OCI-LY1 (cell line): ENCODE measurements at regions not wholly inside any gene's neighbourhood (a gene's known extent, or its start where the extent isn't known, plus 50 kb on each side); places are given as distances from the start of the nearest gene placed in this dataset.

Source experiments
- H2AFZ ChIP-seq: fragments of 200-600 bp; sonication (generic), shearing (Covaris generic); 2 replicates; pipeline ENCODE4 v1.6.0; 2014; ENCODE audit warnings: antibody characterized with exemption, mild to moderate bottlenecking, low read length
- H3F3A ChIP-seq: fragments of 200-600 bp; sonication (generic), shearing (Covaris generic); 2 replicates; pipeline ENCODE4 v1.6.0; 2014; ENCODE audit warnings: mild to moderate bottlenecking, antibody characterized with exemption, low read length, moderate library complexity; ENCODE audit not compliant: insufficient read depth
- H3K27ac ChIP-seq: fragments of 200-600 bp; sonication (generic); 2 replicates; pipeline ENCODE4 v1.5.1; 2014; ENCODE audit warnings: low read length, mixed run types, mild to moderate bottlenecking, low read depth; ENCODE audit not compliant: poor library complexity, severe bottlenecking
- H3K27me3 ChIP-seq: fragments of 200-600 bp; sonication (generic); 2 replicates; pipeline ENCODE4 v1.6.0; 2014; ENCODE audit warnings: antibody characterized with exemption, mild to moderate bottlenecking, low read length, moderate library complexity; ENCODE audit not compliant: insufficient read depth
- H3K36me3 ChIP-seq: fragments of 200-600 bp; sonication (generic); 2 replicates; pipeline ENCODE4 v1.6.1; 2014; ENCODE audit warnings: mild to moderate bottlenecking, antibody characterized with exemption, low read length, moderate library complexity, mixed read lengths; ENCODE audit not compliant: insufficient read depth
- H3K4me1 ChIP-seq: fragments of 200-600 bp; sonication (generic); 2 replicates; pipeline ENCODE4 v1.5.1; 2014; ENCODE audit warnings: mild to moderate bottlenecking, low read length, moderate library complexity; ENCODE audit not compliant: insufficient read depth, severe bottlenecking
- H3K4me2 ChIP-seq: fragments of 200-600 bp; sonication (generic), shearing (Covaris generic); 2 replicates; pipeline ENCODE4 v1.6.1; 2014; ENCODE audit warnings: low read length
- H3K4me3 ChIP-seq: fragments of 200-600 bp; sonication (generic); 2 replicates; pipeline ENCODE4 v1.5.1; 2014; ENCODE audit warnings: low read length, low read depth, mild to moderate bottlenecking, mixed read lengths; ENCODE audit not compliant: poor library complexity, severe bottlenecking
- H3K79me2 ChIP-seq: fragments of 200-600 bp; shearing (Covaris generic); 2 replicates; pipeline ENCODE4 v1.6.1; 2016; ENCODE audit warnings: mixed run types, low read length, mixed read lengths; ENCODE audit not compliant: insufficient read depth
- H3K9ac ChIP-seq: fragments of 200-600 bp; sonication (generic), shearing (Covaris generic); 2 replicates; pipeline ENCODE4 v1.6.1; 2014; ENCODE audit warnings: mild to moderate bottlenecking, low read length, mixed read lengths
- H3K9me2 ChIP-seq: fragments of 200-600 bp; sonication (generic), shearing (Covaris generic); 2 replicates; pipeline ENCODE4 v1.6.1; 2014; ENCODE audit warnings: low read depth, mild to moderate bottlenecking, low read length, mixed read lengths
- H3K9me3 ChIP-seq: fragments of 200-600 bp; shearing (Covaris generic); 2 replicates; pipeline ENCODE4 v1.6.1; 2014; ENCODE audit warnings: low read length, mixed read lengths
- H4K20me1 ChIP-seq: fragments of 200-600 bp; sonication (generic), shearing (Covaris generic); 2 replicates; pipeline ENCODE4 v1.6.0; 2016; ENCODE audit warnings: mild to moderate bottlenecking, low read length; ENCODE audit not compliant: insufficient read depth
- EZH2 ChIP-seq: fragments of 200-600 bp; sonication (generic), shearing (Covaris generic); IDR thresholded peaks from 2 replicates; pipeline ENCODE4 v1.8.0; 2017; ENCODE audit warnings: borderline replicate concordance, mixed run types, mild to moderate bottlenecking, antibody characterized with exemption, low read length, moderate library complexity, mixed read lengths
- TF ChIP-seq, protein P1 (sequence below): fragments of 200-600 bp; sonication (generic), shearing (Covaris generic); IDR thresholded peaks from 2 replicates; pipeline ENCODE4 v1.5.1; 2017; ENCODE audit warnings: mild to moderate bottlenecking, antibody characterized with exemption, low read length, moderate library complexity, mixed read lengths

DNA sequence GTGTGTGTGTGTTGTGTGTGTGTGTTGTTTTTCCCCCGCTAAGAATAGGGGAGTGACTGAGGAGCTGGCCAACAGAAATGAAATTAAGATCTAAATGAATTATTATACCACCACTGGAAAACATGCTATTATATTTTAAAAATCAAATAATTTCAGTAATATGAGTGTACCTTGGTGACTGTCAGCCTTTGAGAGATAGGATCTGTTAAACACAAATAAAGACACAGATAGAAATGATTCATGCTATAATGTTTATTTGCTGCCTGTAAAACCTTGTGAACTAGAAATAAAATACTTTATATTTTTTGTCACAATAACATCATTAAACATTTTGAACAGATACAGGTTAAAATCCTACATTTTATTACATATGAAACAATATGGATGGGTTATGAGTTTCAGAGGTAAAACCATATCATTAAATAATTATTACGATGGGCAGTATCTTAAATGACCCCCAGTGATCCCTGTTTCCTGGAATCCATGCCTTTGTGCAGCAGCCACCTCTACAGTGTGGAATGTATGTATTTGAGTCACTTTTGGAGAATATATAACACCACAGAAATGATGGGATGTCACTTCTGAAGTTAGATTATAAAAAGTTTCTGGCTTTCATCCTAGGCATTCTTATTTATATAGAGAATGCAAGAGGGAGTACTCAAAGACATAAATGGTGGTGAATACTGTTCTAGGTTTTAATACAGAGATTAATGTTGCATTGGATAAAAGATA, 617.2 kb downstream of the CDH18 start:
- no peak overlapping the region for H3K4me2 ChIP-seq
- no peak overlapping the region for H2AFZ ChIP-seq

DNA sequence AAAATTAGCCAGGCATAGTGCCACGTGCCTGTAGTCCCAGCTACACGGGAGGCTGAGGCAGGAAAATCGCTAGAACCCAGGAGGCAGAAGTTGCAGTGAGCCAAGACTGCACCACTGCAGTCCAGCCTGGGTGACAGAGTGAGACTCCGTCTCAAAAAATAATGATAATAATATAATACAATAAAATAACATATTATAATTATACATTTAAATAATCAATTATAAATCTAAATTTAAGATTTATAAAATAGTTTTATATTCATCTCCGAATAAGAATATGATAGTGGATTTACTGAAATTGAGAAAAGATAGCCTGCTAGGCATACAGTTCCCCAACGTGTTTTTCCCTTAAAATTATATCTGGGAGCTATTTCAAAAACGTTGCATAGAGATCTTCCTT, 599.6 kb downstream of the CDH18 start:
- Histone ChIP-seq H2AFZ (no peak overlapping the region), H3K4me2 (no peak overlapping the region)

More for the DNA sequence above, 617.2 kb downstream of the CDH18 start:
- Histone ChIP-seq H3K36me3 (no peaks in the 10 kb centered on the region), H3K9ac (no peak overlapping the region), H3K4me3 (no peak overlapping the region), H3F3A (no peaks in the 10 kb centered on the region), H3K9me3 (no peaks in the 10 kb centered on the region), H4K20me1 (no peaks in the 10 kb centered on the region), H3K79me2 (no peaks in the 10 kb centered on the region), H3K9me2 (no peaks in the 10 kb centered on the region), H3K27me3 (no peaks in the 10 kb centered on the region), H3K27ac (no peak overlapping the region), H3K4me1 (no peaks in the 10 kb centered on the region)
- TF ChIP-seq, protein P1, sequence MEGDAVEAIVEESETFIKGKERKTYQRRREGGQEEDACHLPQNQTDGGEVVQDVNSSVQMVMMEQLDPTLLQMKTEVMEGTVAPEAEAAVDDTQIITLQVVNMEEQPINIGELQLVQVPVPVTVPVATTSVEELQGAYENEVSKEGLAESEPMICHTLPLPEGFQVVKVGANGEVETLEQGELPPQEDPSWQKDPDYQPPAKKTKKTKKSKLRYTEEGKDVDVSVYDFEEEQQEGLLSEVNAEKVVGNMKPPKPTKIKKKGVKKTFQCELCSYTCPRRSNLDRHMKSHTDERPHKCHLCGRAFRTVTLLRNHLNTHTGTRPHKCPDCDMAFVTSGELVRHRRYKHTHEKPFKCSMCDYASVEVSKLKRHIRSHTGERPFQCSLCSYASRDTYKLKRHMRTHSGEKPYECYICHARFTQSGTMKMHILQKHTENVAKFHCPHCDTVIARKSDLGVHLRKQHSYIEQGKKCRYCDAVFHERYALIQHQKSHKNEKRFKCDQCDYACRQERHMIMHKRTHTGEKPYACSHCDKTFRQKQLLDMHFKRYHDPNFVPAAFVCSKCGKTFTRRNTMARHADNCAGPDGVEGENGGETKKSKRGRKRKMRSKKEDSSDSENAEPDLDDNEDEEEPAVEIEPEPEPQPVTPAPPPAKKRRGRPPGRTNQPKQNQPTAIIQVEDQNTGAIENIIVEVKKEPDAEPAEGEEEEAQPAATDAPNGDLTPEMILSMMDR: no peak
- TF ChIP-seq EZH2: no peak

DNA sequence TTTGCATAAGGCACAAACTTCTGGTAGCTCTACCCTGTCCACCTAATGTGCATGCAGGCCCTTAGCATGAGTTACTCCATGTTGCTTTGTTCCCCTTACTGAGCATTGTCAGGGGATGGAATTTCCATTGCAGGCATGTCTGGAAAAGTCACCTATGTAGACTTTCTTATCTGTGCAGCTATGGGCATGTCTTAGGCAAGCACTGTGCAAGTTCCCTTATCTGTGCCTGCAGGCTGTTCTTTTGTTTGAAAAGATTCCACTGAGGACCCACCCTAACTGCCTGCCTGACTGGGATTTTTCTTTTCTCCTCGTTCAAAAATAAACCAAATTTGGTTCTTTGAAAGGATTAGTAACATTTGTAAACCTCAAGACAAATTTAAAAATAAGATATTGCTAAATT, 587.0 kb downstream of the CDH18 start:
- no peak for TF ChIP-seq EZH2
- H4K20me1 ChIP-seq: no peaks in the 10 kb centered on the region

More for the DNA sequence above, 599.6 kb downstream of the CDH18 start:
- Histone ChIP-seq H3K9me3 (no peaks in the 10 kb centered on the region), H3K4me3 (no peak overlapping the region), H3K27ac (no peak overlapping the region), H3F3A (no peaks in the 10 kb centered on the region), H3K27me3 (no peaks in the 10 kb centered on the region), H3K79me2 (no peaks in the 10 kb centered on the region), H4K20me1 (no peaks in the 10 kb centered on the region), H3K9me2 (no peaks in the 10 kb centered on the region), H3K36me3 (no peaks in the 10 kb centered on the region), H3K9ac (no peak overlapping the region), H3K4me1 (no peaks in the 10 kb centered on the region)
- no peak for TF ChIP-seq EZH2
- TF ChIP-seq, protein P1: no peak

More for the DNA sequence above, 587.0 kb downstream of the CDH18 start:
- Histone ChIP-seq H3K4me2 (no peak overlapping the region), H2AFZ (no peak overlapping the region), H3K9me2 (no peaks in the 10 kb centered on the region), H3K4me1 (no peaks in the 10 kb centered on the region), H3K9ac (no peak overlapping the region), H3K27me3 (no peaks in the 10 kb centered on the region), H3K27ac (no peak overlapping the region), H3F3A (no peaks in the 10 kb centered on the region), H3K4me3 (no peak overlapping the region), H3K79me2 (no peaks in the 10 kb centered on the region), H3K9me3 (no peaks in the 10 kb centered on the region), H3K36me3 (no peaks in the 10 kb centered on the region)
